Prostate gland (tissue), 2 donors: ENCODE measurements at regions not wholly inside any gene's neighbourhood (a gene's known extent, or its start where the extent isn't known, plus 50 kb on each side); places are given as distances from the start of the nearest gene placed in this dataset.
A peak's percentile ranks its signal among the peaks of the same experiment; 100 is the strongest.

ENCODE experiments used
- DNase-seq: peaks from one replicate; pipeline ENCODE4 v3.0.0-alpha.2; 2019; ENCODE audit warnings: low spot score
- H3K27ac ChIP-seq, 2 donors: fragments of 200-600 bp; sonication (generic); 2 replicates each; pipeline ENCODE4 v1.5.1; 2017 to 2019
- H3K27me3 ChIP-seq: fragments of 200-600 bp; sonication (generic); replicated peaks from 2 replicates; pipeline ENCODE4 v1.5.1; 2019; ENCODE audit not compliant: insufficient read depth
- H3K36me3 ChIP-seq, 2 donors: fragments of 200-600 bp; sonication (generic); 1 replicate in 1 of 2; 2 replicates in 1 of 2; pipeline versions ENCODE4 v1.5.1 to v1.8.1; 2017 to 2019
- H3K4me1 ChIP-seq: fragments of 200-600 bp; sonication (generic); replicated peaks from 2 replicates; pipeline ENCODE4 v1.5.1; 2019
- H3K4me3 ChIP-seq, 2 donors: fragments of 200-600 bp; sonication (generic); 2 replicates each; pipeline ENCODE4 v1.5.1; 2017 to 2019
- H3K9me3 ChIP-seq: fragments of 200-600 bp; sonication (generic); 2 replicates; pipeline ENCODE4 v1.5.1; 2017
- CTCF ChIP-seq, 4 experiments: fragments of 200-600 bp in 2 of 4; fragments of 450-650 bp in 2 of 4; sonication (generic) in 2 of 4; IDR thresholded peaks; 1 replicate in 3 of 4; 2 replicates in 1 of 4; pipeline ENCODE4 v1.5.1; 2016 to 2019; ENCODE audit warnings: antibody characterized with exemption in 4 of 4, mild to moderate bottlenecking in 2 of 4, moderate library complexity in 2 of 4
- POLR2A ChIP-seq: fragments of 450-650 bp; IDR thresholded peaks from one replicate; pipeline ENCODE4 v1.6.1; 2016; ENCODE audit warnings: antibody characterized with exemption, mild to moderate bottlenecking
- POLR2AphosphoS5 ChIP-seq: sonication (generic); formaldehyde crosslinking; IDR thresholded peaks from one replicate; pipeline ENCODE4 v1.6.1; 2017; ENCODE audit warnings: antibody characterized with exemption
- WGBS: methylation state at CpG from one replicate; pipeline ENCODE4 v1.1.5; 2018; 5-methylcytosine and 5-hydroxymethylcytosine counted together
- intact Hi-C: fragments of 100-400 bp; cut with DNase I; formaldehyde crosslinking; loops from one replicate; pipeline ENCODE4 v1.14.2; 2022

- Histone ChIP-seq H3K9me3 (no peaks in the 10 kb centered on the region), H3K27me3 (no peaks in the 10 kb centered on the region), H3K4me3 (no peak overlapping the region), H3K27ac (peak overlapping the region in 1 of 2 donors; percentile 16), H3K4me1 (peaks cover 5% of the 10 kb centered on the region), H3K36me3 (no peaks in the 10 kb centered on the region)
- no peak for TF ChIP-seq POLR2A
- peak; percentile 54 for TF ChIP-seq POLR2AphosphoS5
- 23% methylated on average over 6 of the region's 6 CpGs for WGBS
- intact Hi-C loops: no loop called here
- DNase-seq: no peak
Observed at GRCh38 chr6:144411531-144412165, 126.5 kb downstream of the UTRN start.

- no peak overlapping the region for H3K4me3 ChIP-seq
- WGBS: 85% methylated on average over 4 of the region's 4 CpGs
- TF ChIP-seq CTCF (IDR thresholded peaks at IDR 0.05): no peak
- TF ChIP-seq POLR2AphosphoS5: no peak
- TF ChIP-seq POLR2A: no peak
- no peaks in the 10 kb centered on the region for H3K9me3 ChIP-seq
- DNase-seq: no peak
- intact Hi-C loops: no loop called here
- H3K27me3 ChIP-seq: no peaks in the 10 kb centered on the region
- peaks cover 5% of the 10 kb centered on the region for H3K4me1 ChIP-seq
- H3K27ac ChIP-seq: no peak overlapping the region
- no peaks in the 10 kb centered on the region for H3K36me3 ChIP-seq
Observed at GRCh38 chr6:144413418-144413817, 128.3 kb downstream of the UTRN start.

- H3K4me3 ChIP-seq: no peak overlapping the region
- peaks cover 5% of the 10 kb centered on the region for H3K4me1 ChIP-seq
- 71% methylated on average over 3 of the region's 3 CpGs for WGBS
- intact Hi-C loops: no loop called here
- H3K27ac ChIP-seq: no peak overlapping the region
- TF ChIP-seq CTCF (IDR thresholded peaks at IDR 0.05) (no peak), POLR2A (no peak), POLR2AphosphoS5 (no peak)
- DNase-seq: no peak
- H3K27me3 ChIP-seq: no peaks in the 10 kb centered on the region
- H3K9me3 ChIP-seq: no peaks in the 10 kb centered on the region
- H3K36me3 ChIP-seq: no peaks in the 10 kb centered on the region
Observed at GRCh38 chr6:144415014-144415413, 129.9 kb downstream of the UTRN start.

- no peaks in the 10 kb centered on the region for H3K9me3 ChIP-seq
- DNase-seq: no peak
- H3K36me3 ChIP-seq: no peaks in the 10 kb centered on the region
- TF ChIP-seq POLR2AphosphoS5 (no peak), POLR2A (no peak), CTCF (IDR thresholded peaks at IDR 0.05) (no peak)
- no peak overlapping the region for H3K27ac ChIP-seq
- H3K4me1 ChIP-seq: peaks cover 5% of the 10 kb centered on the region
- no peaks in the 10 kb centered on the region for H3K27me3 ChIP-seq
- no peak overlapping the region for H3K4me3 ChIP-seq
- 83% methylated on average over 2 of the region's 2 CpGs for WGBS
- intact Hi-C loops: no loop called here
Observed at GRCh38 chr6:144415835-144416237, 130.7 kb downstream of the UTRN start.

- intact Hi-C loops: no loop called here
- 90% methylated on average over 4 of the region's 4 CpGs for WGBS
- TF ChIP-seq CTCF (IDR thresholded peaks at IDR 0.05): no peak
- TF ChIP-seq POLR2A: no peak
- no peak for TF ChIP-seq POLR2AphosphoS5
- no peak overlapping the region for H3K4me3 ChIP-seq
- no peaks in the 10 kb centered on the region for H3K36me3 ChIP-seq
- no peak for DNase-seq
- H3K4me1 ChIP-seq: peaks cover 5% of the 10 kb centered on the region
- no peaks in the 10 kb centered on the region for H3K27me3 ChIP-seq
- no peak overlapping the region for H3K27ac ChIP-seq
- H3K9me3 ChIP-seq: no peaks in the 10 kb centered on the region
Observed at GRCh38 chr6:144416244-144416643, 131.1 kb downstream of the UTRN start.
